Omental fat pad (tissue), 3 donors: ENCODE measurements at regions not wholly inside any gene's neighbourhood (a gene's known extent, or its start where the extent isn't known, plus 50 kb on each side); places are given as distances from the start of the nearest gene placed in this dataset.
A peak's percentile ranks its signal among the peaks of the same experiment; 100 is the strongest.
"Not testable (repeated sequence)": the region's sequence is repeated elsewhere in the genome, so short reads cannot be mapped to it uniquely, and the experiment has no call there.

ENCODE experiments used
- ATAC-seq: fragments of 150-250 bp; one replicate; pipeline ENCODE4 v1.9.1; 2016; ENCODE audit warnings: mild to moderate bottlenecking, moderate library complexity; ENCODE audit not compliant: low FRiP score
- DNase-seq: peaks from one replicate; pipeline ENCODE4 v3.0.0-alpha.2; 2019; ENCODE audit warnings: low spot score
- TF ChIP-seq, protein P1 (sequence below), 3 donors: fragments of 450-650 bp; IDR thresholded peaks; one replicate each; pipeline ENCODE4 v1.5.1; 2016 to 2017; ENCODE audit warnings: antibody characterized with exemption in 3 of 3, mild to moderate bottlenecking in 3 of 3, moderate library complexity in 2 of 3

- DNase-seq (no peak), ATAC-seq (no peak)
- TF ChIP-seq, protein P1, sequence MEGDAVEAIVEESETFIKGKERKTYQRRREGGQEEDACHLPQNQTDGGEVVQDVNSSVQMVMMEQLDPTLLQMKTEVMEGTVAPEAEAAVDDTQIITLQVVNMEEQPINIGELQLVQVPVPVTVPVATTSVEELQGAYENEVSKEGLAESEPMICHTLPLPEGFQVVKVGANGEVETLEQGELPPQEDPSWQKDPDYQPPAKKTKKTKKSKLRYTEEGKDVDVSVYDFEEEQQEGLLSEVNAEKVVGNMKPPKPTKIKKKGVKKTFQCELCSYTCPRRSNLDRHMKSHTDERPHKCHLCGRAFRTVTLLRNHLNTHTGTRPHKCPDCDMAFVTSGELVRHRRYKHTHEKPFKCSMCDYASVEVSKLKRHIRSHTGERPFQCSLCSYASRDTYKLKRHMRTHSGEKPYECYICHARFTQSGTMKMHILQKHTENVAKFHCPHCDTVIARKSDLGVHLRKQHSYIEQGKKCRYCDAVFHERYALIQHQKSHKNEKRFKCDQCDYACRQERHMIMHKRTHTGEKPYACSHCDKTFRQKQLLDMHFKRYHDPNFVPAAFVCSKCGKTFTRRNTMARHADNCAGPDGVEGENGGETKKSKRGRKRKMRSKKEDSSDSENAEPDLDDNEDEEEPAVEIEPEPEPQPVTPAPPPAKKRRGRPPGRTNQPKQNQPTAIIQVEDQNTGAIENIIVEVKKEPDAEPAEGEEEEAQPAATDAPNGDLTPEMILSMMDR (IDR thresholded peaks at IDR 0.05), result no peak
These were observed 204.6 kb downstream of the COX18 start for GRCh38 chr4:72864898-72865297.

DNA sequence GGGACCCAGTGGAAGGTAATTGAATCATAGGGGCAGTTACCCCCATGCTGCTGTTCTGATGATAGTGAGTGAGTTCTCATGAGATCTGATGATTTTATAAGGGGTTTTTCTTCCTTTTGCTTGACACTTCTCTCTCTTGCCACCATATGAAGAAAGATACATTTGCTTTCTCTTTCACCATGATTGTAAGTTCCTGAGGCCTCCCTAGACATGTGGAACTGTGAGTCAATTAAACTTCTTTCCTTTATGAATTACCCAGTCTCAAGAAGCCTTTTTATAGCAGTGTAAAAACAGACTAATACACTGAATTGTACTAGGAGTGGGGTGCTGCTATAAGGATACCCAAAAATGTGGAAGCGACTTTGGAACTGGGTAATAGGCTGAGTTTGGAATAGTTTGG is 205.2 kb downstream of the COX18 start:
- not testable (repeated sequence) for ATAC-seq, DNase-seq

- TF ChIP-seq, protein P1 (IDR thresholded peaks at IDR 0.05), result no peak
- ATAC-seq (no peak), DNase-seq (no peak)
These were observed 208.8 kb downstream of the COX18 start for GRCh38 chr4:72860766-72861165.

GRCh38 chr4:72858328-72858727 is 211.2 kb downstream of the COX18 start:
- DNase-seq (no peak), ATAC-seq (peak; percentile 98)
- TF ChIP-seq, protein P1 (IDR thresholded peaks at IDR 0.05), result no peak

GRCh38 chr4:72857787-72858186 is 211.7 kb downstream of the COX18 start:
- TF ChIP-seq, protein P1 (IDR thresholded peaks at IDR 0.05), result no peak

GRCh38 chr4:72857216-72857615 is 212.3 kb downstream of the COX18 start:
- ATAC-seq (no peak), DNase-seq (no peak)
- TF ChIP-seq, protein P1 (IDR thresholded peaks at IDR 0.05), result no peak

More at GRCh38 chr4:72857787-72858186, 211.7 kb downstream of the COX18 start:
- DNase-seq, result no peak
- ATAC-seq, result peak; percentile 86

GRCh38 chr4:72846280-72847111 is 223.0 kb downstream of the COX18 start:
- ATAC-seq (no peak), DNase-seq (no peak)
- TF ChIP-seq, protein P1 (IDR thresholded peaks at IDR 0.05), result no peak
